Neural cell (in vitro differentiated cells): ENCODE measurements at regions not wholly inside any gene's neighbourhood (a gene's known extent, or its start where the extent isn't known, plus 50 kb on each side); places are given as distances from the start of the nearest gene placed in this dataset.

ENCODE experiments used
- H2AFZ ChIP-seq: fragments of 200-600, 300-800 bp; sonication (generic), shearing (Covaris generic); 2 replicates; pipeline ENCODE4 v1.6.0; 2014; ENCODE audit warnings: low read depth, mild to moderate bottlenecking, antibody characterized with exemption, low read length, moderate library complexity
- H3F3A ChIP-seq: fragments of 200-600 bp; shearing (Covaris generic); 2 replicates; pipeline ENCODE4 v1.6.1; 2016; ENCODE audit warnings: mild to moderate bottlenecking, moderate library complexity, mixed read lengths, antibody characterized with exemption, low read length; ENCODE audit not compliant: insufficient read depth, poor library complexity, severe bottlenecking
- H3K27ac ChIP-seq: fragments of 200-600, 300-800 bp; sonication (generic), shearing (Covaris generic); 2 replicates; pipeline ENCODE4 v1.5.1; 2014; ENCODE audit warnings: mild to moderate bottlenecking, low read length, moderate library complexity
- H3K27me3 ChIP-seq: fragments of 300-800, 200-600 bp; sonication (generic), shearing (Covaris generic); 2 replicates; pipeline ENCODE4 v1.6.0; 2014; ENCODE audit warnings: mild to moderate bottlenecking, low read depth, low read length, moderate library complexity; ENCODE audit not compliant: insufficient read depth
- H3K36me3 ChIP-seq: fragments of 300-800, 200-600 bp; sonication (generic), shearing (Covaris generic); 2 replicates; pipeline ENCODE4 v1.5.1; 2014; ENCODE audit warnings: mild to moderate bottlenecking, antibody characterized with exemption, low read length, moderate library complexity; ENCODE audit not compliant: insufficient read depth
- H3K4me2 ChIP-seq: fragments of 300-800, 200-600 bp; sonication (generic), shearing (Covaris generic); 2 replicates; pipeline ENCODE4 v1.6.0; 2014; ENCODE audit warnings: mild to moderate bottlenecking, low read length
- H3K4me3 ChIP-seq: fragments of 300-800, 200-600 bp; sonication (generic), shearing (Covaris generic); 2 replicates; pipeline ENCODE4 v1.5.1; 2014; ENCODE audit warnings: mild to moderate bottlenecking, low read length, moderate library complexity
- H3K79me2 ChIP-seq: fragments of 200-600 bp; shearing (Covaris generic); replicated peaks from 2 replicates; pipeline ENCODE4 v1.6.0; 2014; ENCODE audit warnings: mild to moderate bottlenecking, low read length, moderate library complexity; ENCODE audit not compliant: insufficient read depth
- H3K9ac ChIP-seq: fragments of 300-800, 200-600 bp; sonication (generic), shearing (Covaris generic); 2 replicates; pipeline ENCODE4 v1.6.1; 2016; ENCODE audit warnings: mild to moderate bottlenecking, low read length, mixed read lengths
- H3K9me2 ChIP-seq: fragments of 200-600 bp; shearing (Covaris generic); 2 replicates; pipeline ENCODE4 v1.6.1; 2016; ENCODE audit warnings: mild to moderate bottlenecking, low read length, mixed read lengths; ENCODE audit not compliant: insufficient read depth
- H3K9me3 ChIP-seq: fragments of 200-600, 300-800 bp; sonication (generic), shearing (Covaris generic); 2 replicates; pipeline ENCODE4 v1.6.1; 2016; ENCODE audit warnings: mild to moderate bottlenecking, mixed run types, low read length, moderate library complexity, mixed read lengths
- H4K20me1 ChIP-seq: fragments of 200-600 bp; shearing (Covaris generic); 2 replicates; pipeline ENCODE4 v1.6.1; 2016; ENCODE audit warnings: mild to moderate bottlenecking, mixed run types; ENCODE audit not compliant: insufficient read depth
- EP300 ChIP-seq: fragments of 450-650 bp; conservative IDR thresholded peaks from 2 replicates; pipeline ENCODE4 v1.6.1; 2014; ENCODE audit warnings: antibody characterized with exemption, mild to moderate bottlenecking, moderate library complexity; ENCODE audit not compliant: poor library complexity, severe bottlenecking
- EZH2 ChIP-seq: fragments of 200-600, 300-800 bp; shearing (Covaris generic), sonication (generic); IDR thresholded peaks from 2 replicates; pipeline ENCODE4 v1.6.1; 2014; ENCODE audit warnings: antibody characterized with exemption, low read length, borderline replicate concordance, mild to moderate bottlenecking; ENCODE audit not compliant: insufficient read depth, poor library complexity, severe bottlenecking
- MXI1 ChIP-seq: fragments of 450-650 bp; conservative IDR thresholded peaks from 2 replicates; pipeline ENCODE4 v1.6.1; 2014; ENCODE audit warnings: antibody characterized with exemption, mild to moderate bottlenecking; ENCODE audit not compliant: poor library complexity, severe bottlenecking
- POLR2AphosphoS5 ChIP-seq: IDR thresholded peaks from 2 replicates; pipeline ENCODE4 v1.6.1; 2012
- RAD21 ChIP-seq: fragments of 450-650 bp; conservative IDR thresholded peaks from 2 replicates; pipeline ENCODE4 v1.6.1; 2014; ENCODE audit warnings: antibody characterized with exemption, mild to moderate bottlenecking, moderate library complexity
- SMC3 ChIP-seq: fragments of 450-650 bp; conservative IDR thresholded peaks from 2 replicates; pipeline ENCODE4 v1.6.1; 2014; ENCODE audit warnings: antibody characterized with exemption, mild to moderate bottlenecking, moderate library complexity; ENCODE audit not compliant: poor library complexity
- TAF1 ChIP-seq: IDR thresholded peaks from 2 replicates; pipeline ENCODE4 v1.6.1; 2012; ENCODE audit warnings: low read depth
- TF ChIP-seq, protein P1 (sequence below): fragments of 450-650 bp; IDR thresholded peaks from 2 replicates; pipeline ENCODE4 v1.5.1; 2014; ENCODE audit warnings: antibody characterized with exemption, mild to moderate bottlenecking, moderate library complexity; ENCODE audit not compliant: poor library complexity, severe bottlenecking
- TF ChIP-seq, protein P2 (sequence below): IDR thresholded peaks from 2 replicates; pipeline ENCODE4 v1.6.1; 2012; ENCODE audit warnings: borderline replicate concordance

DNA sequence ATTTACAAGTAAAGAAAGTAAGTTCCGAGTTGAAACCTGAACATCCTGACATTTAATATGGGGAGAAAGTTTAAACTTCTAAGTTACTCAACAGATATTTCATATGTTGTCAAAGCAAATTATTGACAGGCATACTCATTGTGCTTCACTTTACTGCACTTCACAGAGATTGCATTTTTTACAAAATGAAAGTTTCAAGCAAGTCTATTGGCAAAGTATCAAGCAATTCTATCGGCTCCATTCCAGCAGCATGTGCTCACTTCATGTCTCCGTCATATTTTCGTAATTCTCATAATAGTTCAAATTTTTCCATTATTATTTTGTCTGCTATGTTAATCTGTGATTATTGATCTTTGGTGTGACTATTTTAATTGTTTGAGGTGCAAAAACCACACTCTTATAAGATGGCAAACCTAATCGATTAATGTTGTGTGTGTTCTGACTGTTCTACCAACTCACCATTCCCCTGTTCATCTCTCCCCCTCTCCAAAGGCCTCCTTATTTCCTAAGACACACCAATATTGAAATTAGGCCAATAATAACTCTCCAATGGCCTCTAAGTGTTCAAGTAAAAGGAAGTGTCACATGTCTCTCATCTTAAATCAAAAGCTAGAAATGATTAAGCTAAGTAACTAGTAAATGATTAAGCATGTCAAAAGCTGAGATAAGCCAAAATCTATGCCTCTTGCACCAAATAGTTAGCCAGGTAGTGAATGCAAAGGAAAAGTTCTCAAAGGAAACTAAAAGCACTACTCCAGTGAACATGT is 68.2 kb upstream of the BCL9 start:
- no peak overlapping the region for H3K4me2 ChIP-seq
- H2AFZ ChIP-seq, result no peak overlapping the region
- H3K9me2 ChIP-seq, result no peaks in the 10 kb centered on the region
- H3K27me3 ChIP-seq, result no peaks in the 10 kb centered on the region
- H3K36me3 ChIP-seq, result no peaks in the 10 kb centered on the region
- H3K4me3 ChIP-seq, result no peak overlapping the region
- no peak for TF ChIP-seq TAF1
- no peak for TF ChIP-seq POLR2AphosphoS5
- no peak for TF ChIP-seq MXI1
- no peak for TF ChIP-seq EP300
- no peaks in the 10 kb centered on the region for H3F3A ChIP-seq
- no peaks in the 10 kb centered on the region for H4K20me1 ChIP-seq
- H3K79me2 ChIP-seq, result no peaks in the 10 kb centered on the region
- no peak overlapping the region for H3K9ac ChIP-seq
- H3K27ac ChIP-seq, result no peak overlapping the region
- H3K9me3 ChIP-seq, result no peaks in the 10 kb centered on the region

DNA sequence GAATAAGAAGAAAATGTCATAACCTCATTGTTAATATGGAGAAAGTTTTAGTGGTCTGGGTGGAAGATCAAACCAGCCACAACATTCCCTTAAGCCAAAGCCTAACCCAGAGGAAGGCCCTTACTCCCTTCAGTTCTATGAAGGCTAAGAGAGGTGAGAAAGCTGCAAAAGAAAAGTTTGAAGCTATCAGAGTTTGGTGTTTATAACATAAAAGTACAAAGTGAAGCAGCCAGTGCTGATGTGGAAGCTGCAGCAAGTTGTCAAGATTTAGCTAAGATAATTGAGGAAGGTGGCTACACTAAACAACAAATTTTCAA is 67.6 kb upstream of the BCL9 start:
- H3K9ac ChIP-seq, result no peak overlapping the region
- no peaks in the 10 kb centered on the region for H3K9me3 ChIP-seq
- H2AFZ ChIP-seq, result no peak overlapping the region
- no peaks in the 10 kb centered on the region for H3F3A ChIP-seq
- no peaks in the 10 kb centered on the region for H3K9me2 ChIP-seq
- no peak overlapping the region for H3K4me2 ChIP-seq
- no peaks in the 10 kb centered on the region for H3K36me3 ChIP-seq
- no peaks in the 10 kb centered on the region for H3K27me3 ChIP-seq
- no peak for TF ChIP-seq SMC3
- TF ChIP-seq EP300, result no peak
- no peak for TF ChIP-seq MXI1
- TF ChIP-seq TAF1, result no peak
- no peak for TF ChIP-seq RAD21
- no peak for TF ChIP-seq POLR2AphosphoS5
- TF ChIP-seq, protein P1, sequence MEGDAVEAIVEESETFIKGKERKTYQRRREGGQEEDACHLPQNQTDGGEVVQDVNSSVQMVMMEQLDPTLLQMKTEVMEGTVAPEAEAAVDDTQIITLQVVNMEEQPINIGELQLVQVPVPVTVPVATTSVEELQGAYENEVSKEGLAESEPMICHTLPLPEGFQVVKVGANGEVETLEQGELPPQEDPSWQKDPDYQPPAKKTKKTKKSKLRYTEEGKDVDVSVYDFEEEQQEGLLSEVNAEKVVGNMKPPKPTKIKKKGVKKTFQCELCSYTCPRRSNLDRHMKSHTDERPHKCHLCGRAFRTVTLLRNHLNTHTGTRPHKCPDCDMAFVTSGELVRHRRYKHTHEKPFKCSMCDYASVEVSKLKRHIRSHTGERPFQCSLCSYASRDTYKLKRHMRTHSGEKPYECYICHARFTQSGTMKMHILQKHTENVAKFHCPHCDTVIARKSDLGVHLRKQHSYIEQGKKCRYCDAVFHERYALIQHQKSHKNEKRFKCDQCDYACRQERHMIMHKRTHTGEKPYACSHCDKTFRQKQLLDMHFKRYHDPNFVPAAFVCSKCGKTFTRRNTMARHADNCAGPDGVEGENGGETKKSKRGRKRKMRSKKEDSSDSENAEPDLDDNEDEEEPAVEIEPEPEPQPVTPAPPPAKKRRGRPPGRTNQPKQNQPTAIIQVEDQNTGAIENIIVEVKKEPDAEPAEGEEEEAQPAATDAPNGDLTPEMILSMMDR, result no peak
- TF ChIP-seq EZH2, result no peak
- TF ChIP-seq, protein P2, sequence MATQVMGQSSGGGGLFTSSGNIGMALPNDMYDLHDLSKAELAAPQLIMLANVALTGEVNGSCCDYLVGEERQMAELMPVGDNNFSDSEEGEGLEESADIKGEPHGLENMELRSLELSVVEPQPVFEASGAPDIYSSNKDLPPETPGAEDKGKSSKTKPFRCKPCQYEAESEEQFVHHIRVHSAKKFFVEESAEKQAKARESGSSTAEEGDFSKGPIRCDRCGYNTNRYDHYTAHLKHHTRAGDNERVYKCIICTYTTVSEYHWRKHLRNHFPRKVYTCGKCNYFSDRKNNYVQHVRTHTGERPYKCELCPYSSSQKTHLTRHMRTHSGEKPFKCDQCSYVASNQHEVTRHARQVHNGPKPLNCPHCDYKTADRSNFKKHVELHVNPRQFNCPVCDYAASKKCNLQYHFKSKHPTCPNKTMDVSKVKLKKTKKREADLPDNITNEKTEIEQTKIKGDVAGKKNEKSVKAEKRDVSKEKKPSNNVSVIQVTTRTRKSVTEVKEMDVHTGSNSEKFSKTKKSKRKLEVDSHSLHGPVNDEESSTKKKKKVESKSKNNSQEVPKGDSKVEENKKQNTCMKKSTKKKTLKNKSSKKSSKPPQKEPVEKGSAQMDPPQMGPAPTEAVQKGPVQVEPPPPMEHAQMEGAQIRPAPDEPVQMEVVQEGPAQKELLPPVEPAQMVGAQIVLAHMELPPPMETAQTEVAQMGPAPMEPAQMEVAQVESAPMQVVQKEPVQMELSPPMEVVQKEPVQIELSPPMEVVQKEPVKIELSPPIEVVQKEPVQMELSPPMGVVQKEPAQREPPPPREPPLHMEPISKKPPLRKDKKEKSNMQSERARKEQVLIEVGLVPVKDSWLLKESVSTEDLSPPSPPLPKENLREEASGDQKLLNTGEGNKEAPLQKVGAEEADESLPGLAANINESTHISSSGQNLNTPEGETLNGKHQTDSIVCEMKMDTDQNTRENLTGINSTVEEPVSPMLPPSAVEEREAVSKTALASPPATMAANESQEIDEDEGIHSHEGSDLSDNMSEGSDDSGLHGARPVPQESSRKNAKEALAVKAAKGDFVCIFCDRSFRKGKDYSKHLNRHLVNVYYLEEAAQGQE, result no peak
- no peaks in the 10 kb centered on the region for H3K79me2 ChIP-seq
- H4K20me1 ChIP-seq, result no peaks in the 10 kb centered on the region
- H3K27ac ChIP-seq, result no peak overlapping the region
- H3K4me3 ChIP-seq, result no peak overlapping the region
